ENCODE measurements at regions not wholly inside any gene's neighbourhood (a gene's known extent, or its start where the extent isn't known, plus 50 kb on each side); places are given as distances from the start of the nearest gene placed in this dataset.

GRCh38 chr7:46463170-46463569, 542.1 kb upstream of the IGFBP3 start:
- H3K9me3 Mint-ChIP-seq (ENCODE audit: unreplicated experiment) = peaks cover 40% of the 10 kb centered on the region
- H3K27me3 Mint-ChIP-seq (ENCODE audit: low read depth, unreplicated experiment) = no peaks in the 10 kb centered on the region
- no peak for TF ChIP-seq EZH2 (IDR thresholded peaks at IDR 0.05; ENCODE audit: insufficient read depth, low read length)
- TF ChIP-seq, protein P1, sequence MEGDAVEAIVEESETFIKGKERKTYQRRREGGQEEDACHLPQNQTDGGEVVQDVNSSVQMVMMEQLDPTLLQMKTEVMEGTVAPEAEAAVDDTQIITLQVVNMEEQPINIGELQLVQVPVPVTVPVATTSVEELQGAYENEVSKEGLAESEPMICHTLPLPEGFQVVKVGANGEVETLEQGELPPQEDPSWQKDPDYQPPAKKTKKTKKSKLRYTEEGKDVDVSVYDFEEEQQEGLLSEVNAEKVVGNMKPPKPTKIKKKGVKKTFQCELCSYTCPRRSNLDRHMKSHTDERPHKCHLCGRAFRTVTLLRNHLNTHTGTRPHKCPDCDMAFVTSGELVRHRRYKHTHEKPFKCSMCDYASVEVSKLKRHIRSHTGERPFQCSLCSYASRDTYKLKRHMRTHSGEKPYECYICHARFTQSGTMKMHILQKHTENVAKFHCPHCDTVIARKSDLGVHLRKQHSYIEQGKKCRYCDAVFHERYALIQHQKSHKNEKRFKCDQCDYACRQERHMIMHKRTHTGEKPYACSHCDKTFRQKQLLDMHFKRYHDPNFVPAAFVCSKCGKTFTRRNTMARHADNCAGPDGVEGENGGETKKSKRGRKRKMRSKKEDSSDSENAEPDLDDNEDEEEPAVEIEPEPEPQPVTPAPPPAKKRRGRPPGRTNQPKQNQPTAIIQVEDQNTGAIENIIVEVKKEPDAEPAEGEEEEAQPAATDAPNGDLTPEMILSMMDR (IDR thresholded peaks at IDR 0.05; ENCODE audit: insufficient read depth, low read depth, low read length) = no peak
- Histone ChIP-seq H3K4me3 (ENCODE audit: insufficient read depth, low read depth, low read length) (no peak overlapping the region), H3K27ac (ENCODE audit: low read depth, low read length) (no peak overlapping the region), H3K36me3 (ENCODE audit: insufficient read depth, low read length) (no peaks in the 10 kb centered on the region), H3K27me3 (ENCODE audit: insufficient read depth, low read length) (no peaks in the 10 kb centered on the region), H3K4me1 (ENCODE audit: insufficient read depth, low read length) (no peaks in the 10 kb centered on the region), H3K9ac (ENCODE audit: low read length) (no peak overlapping the region), H2AFZ (ENCODE audit: low read depth, low read length) (no peak overlapping the region), H3K9me3 (ENCODE audit: insufficient read depth, low read depth, low read length) (peaks cover 19% of the 10 kb centered on the region), H3K79me2 (ENCODE audit: insufficient read depth, low read length) (no peaks in the 10 kb centered on the region), H3K4me2 (ENCODE audit: low read length) (no peak overlapping the region), H4K20me1 (ENCODE audit: insufficient read depth, low read length) (no peaks in the 10 kb centered on the region)
- peaks cover 7% of the 10 kb centered on the region for H3K36me3 Mint-ChIP-seq (ENCODE audit: low read depth, unreplicated experiment)
- FAIRE-seq = no peak
- H3K4me1 Mint-ChIP-seq (ENCODE audit: low read depth, unreplicated experiment) = peaks cover 7% of the 10 kb centered on the region
- no peak overlapping the region for H3K27ac Mint-ChIP-seq (ENCODE audit: unreplicated experiment)
- DNase-seq (ENCODE audit: low read depth) = no peak
- no peak overlapping the region for H3K4me3 Mint-ChIP-seq (ENCODE audit: unreplicated experiment)

- FAIRE-seq = peak; percentile 29
- Mint-ChIP-seq H3K36me3 (ENCODE audit: low read depth, unreplicated experiment) (peaks cover 4% of the 10 kb centered on the region), H3K27me3 (ENCODE audit: low read depth, unreplicated experiment) (no peaks in the 10 kb centered on the region), H3K4me1 (ENCODE audit: low read depth, unreplicated experiment) (peaks cover 12% of the 10 kb centered on the region), H3K9me3 (ENCODE audit: unreplicated experiment) (peaks cover 27% of the 10 kb centered on the region), H3K27ac (ENCODE audit: unreplicated experiment) (peak overlapping the region; percentile 31), H3K4me3 (ENCODE audit: unreplicated experiment) (no peak overlapping the region)
- Histone ChIP-seq H3K79me2 (ENCODE audit: insufficient read depth, low read length) (no peaks in the 10 kb centered on the region), H3K36me3 (ENCODE audit: insufficient read depth, low read length) (no peaks in the 10 kb centered on the region), H3K9me3 (ENCODE audit: insufficient read depth, low read depth, low read length) (peaks cover 8% of the 10 kb centered on the region), H3K4me1 (ENCODE audit: insufficient read depth, low read length) (peaks cover 4% of the 10 kb centered on the region), H3K27ac (ENCODE audit: low read depth, low read length) (no peak overlapping the region), H3K4me3 (ENCODE audit: insufficient read depth, low read depth, low read length) (no peak overlapping the region), H2AFZ (ENCODE audit: low read depth, low read length) (no peak overlapping the region), H3K27me3 (ENCODE audit: insufficient read depth, low read length) (no peaks in the 10 kb centered on the region), H3K9ac (ENCODE audit: low read length) (no peak overlapping the region), H3K4me2 (ENCODE audit: low read length) (no peak overlapping the region), H4K20me1 (ENCODE audit: insufficient read depth, low read length) (no peaks in the 10 kb centered on the region)
- no peak for TF ChIP-seq EZH2 (IDR thresholded peaks at IDR 0.05; ENCODE audit: insufficient read depth, low read length)
- TF ChIP-seq, protein P1 (IDR thresholded peaks at IDR 0.05; ENCODE audit: insufficient read depth, low read depth, low read length) = no peak
- peak; percentile 49 for DNase-seq (ENCODE audit: low read depth)
These were observed 540.3 kb upstream of the IGFBP3 start for GRCh38 chr7:46461334-46461777.

GRCh38 chr7:46459942-46460341, 538.9 kb upstream of the IGFBP3 start:
- no peak overlapping the region for H3K4me2 ChIP-seq (ENCODE audit: low read length)
- Mint-ChIP-seq H3K27me3 (ENCODE audit: low read depth, unreplicated experiment) (no peaks in the 10 kb centered on the region), H3K36me3 (ENCODE audit: low read depth, unreplicated experiment) (peaks cover 4% of the 10 kb centered on the region), H3K4me3 (ENCODE audit: unreplicated experiment) (no peak overlapping the region), H3K27ac (ENCODE audit: unreplicated experiment) (no peak overlapping the region), H3K9me3 (ENCODE audit: unreplicated experiment) (peaks cover 23% of the 10 kb centered on the region), H3K4me1 (ENCODE audit: low read depth, unreplicated experiment) (peaks cover 23% of the 10 kb centered on the region)
- H3K9ac ChIP-seq (ENCODE audit: low read length) = no peak overlapping the region
- H3K4me3 ChIP-seq (ENCODE audit: insufficient read depth, low read depth, low read length) = no peak overlapping the region
- no peak for FAIRE-seq
- no peak for TF ChIP-seq EZH2 (IDR thresholded peaks at IDR 0.05; ENCODE audit: insufficient read depth, low read length)
- TF ChIP-seq, protein P1 (IDR thresholded peaks at IDR 0.05; ENCODE audit: insufficient read depth, low read depth, low read length) = no peak
- H3K27ac ChIP-seq (ENCODE audit: low read depth, low read length) = no peak overlapping the region
- peaks cover 4% of the 10 kb centered on the region for H3K9me3 ChIP-seq (ENCODE audit: insufficient read depth, low read depth, low read length)
- peaks cover 7% of the 10 kb centered on the region for H3K4me1 ChIP-seq (ENCODE audit: insufficient read depth, low read length)
- no peak overlapping the region for H2AFZ ChIP-seq (ENCODE audit: low read depth, low read length)
- no peaks in the 10 kb centered on the region for H3K79me2 ChIP-seq (ENCODE audit: insufficient read depth, low read length)
- no peak for DNase-seq (ENCODE audit: low read depth)
- H3K36me3 ChIP-seq (ENCODE audit: insufficient read depth, low read length) = no peaks in the 10 kb centered on the region
- no peaks in the 10 kb centered on the region for H3K27me3 ChIP-seq (ENCODE audit: insufficient read depth, low read length)
- no peaks in the 10 kb centered on the region for H4K20me1 ChIP-seq (ENCODE audit: insufficient read depth, low read length)
